ENCODE measurements at regions not wholly inside any gene's neighbourhood (a gene's known extent, or its start where the extent isn't known, plus 50 kb on each side); places are given as distances from the start of the nearest gene placed in this dataset.

- no peak for TF ChIP-seq EZH2 (IDR thresholded peaks at IDR 0.05)
- no peak for TF ChIP-seq POLR2AphosphoS5 (IDR thresholded peaks at IDR 0.05; ENCODE audit: borderline replicate concordance, low read depth, low read length)
These were observed 613.2 kb upstream of the NOX3 start for GRCh38 chr6:156068881-156069280.

All from SK-N-MC (cell line).